SK-N-SH (cell line): ENCODE measurements at regions not wholly inside any gene's neighbourhood (a gene's known extent, or its start where the extent isn't known, plus 50 kb on each side); places are given as distances from the start of the nearest gene placed in this dataset.

Experiments
- CHD2 ChIP-seq: fragments of 150-350 bp; IDR thresholded peaks from 2 replicates; pipeline ENCODE4 v1.6.1; 2018; ENCODE audit warnings: low read length; ENCODE audit not compliant: partially characterized antibody
- EZH2phosphoT487 ChIP-seq: fragments of 200-600 bp; sonication (generic); IDR thresholded peaks from 2 replicates; pipeline ENCODE4 v1.6.1; 2017; ENCODE audit warnings: low read depth, mixed run types, mild to moderate bottlenecking, antibody characterized with exemption, moderate library complexity, borderline replicate concordance
- GABPA ChIP-seq: IDR thresholded peaks from 2 replicates; pipeline ENCODE4 v1.4.0; 2012; ENCODE audit warnings: low read depth, mild to moderate bottlenecking
- NFIC ChIP-seq: IDR thresholded peaks from 2 replicates; pipeline ENCODE4 v1.4.0; 2012; ENCODE audit warnings: borderline replicate concordance
- TF ChIP-seq, protein P1 (sequence below): IDR thresholded peaks from 2 replicates; pipeline ENCODE4 v1.6.1; 2012; ENCODE audit warnings: mild to moderate bottlenecking, low read depth, low read length, moderate library complexity
- TF ChIP-seq, protein P2 (sequence below): fragments of 200-600 bp; sonication (generic); IDR thresholded peaks from 2 replicates; pipeline ENCODE4 v1.6.1; 2017; ENCODE audit warnings: antibody characterized with exemption, mild to moderate bottlenecking, moderate library complexity

DNA sequence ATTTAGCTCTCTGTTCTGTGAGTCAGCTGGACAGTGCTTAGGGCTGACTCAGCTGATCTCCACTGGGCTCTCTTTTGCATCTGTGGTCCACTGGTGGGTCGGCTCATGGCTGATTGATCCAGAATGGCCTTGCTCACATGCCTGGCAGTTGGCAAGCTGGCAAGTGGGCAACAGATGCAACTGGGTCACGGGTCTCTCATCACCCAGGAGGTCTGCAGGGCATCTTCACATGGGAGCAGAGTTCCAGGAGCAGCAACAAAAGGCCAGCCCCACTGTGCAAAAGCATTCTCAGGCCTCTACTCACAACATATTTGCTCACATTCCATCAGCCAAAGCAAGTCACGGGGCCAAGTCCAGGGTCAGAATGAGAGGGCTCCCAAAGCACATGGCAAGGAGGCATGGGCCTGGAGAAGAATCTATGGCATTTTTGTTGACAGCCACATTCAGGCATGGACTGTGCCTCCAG is 98.8 kb downstream of the OAT start:
- no peak for TF ChIP-seq NFIC
- TF ChIP-seq EZH2phosphoT487: no peak
- TF ChIP-seq, protein P1, sequence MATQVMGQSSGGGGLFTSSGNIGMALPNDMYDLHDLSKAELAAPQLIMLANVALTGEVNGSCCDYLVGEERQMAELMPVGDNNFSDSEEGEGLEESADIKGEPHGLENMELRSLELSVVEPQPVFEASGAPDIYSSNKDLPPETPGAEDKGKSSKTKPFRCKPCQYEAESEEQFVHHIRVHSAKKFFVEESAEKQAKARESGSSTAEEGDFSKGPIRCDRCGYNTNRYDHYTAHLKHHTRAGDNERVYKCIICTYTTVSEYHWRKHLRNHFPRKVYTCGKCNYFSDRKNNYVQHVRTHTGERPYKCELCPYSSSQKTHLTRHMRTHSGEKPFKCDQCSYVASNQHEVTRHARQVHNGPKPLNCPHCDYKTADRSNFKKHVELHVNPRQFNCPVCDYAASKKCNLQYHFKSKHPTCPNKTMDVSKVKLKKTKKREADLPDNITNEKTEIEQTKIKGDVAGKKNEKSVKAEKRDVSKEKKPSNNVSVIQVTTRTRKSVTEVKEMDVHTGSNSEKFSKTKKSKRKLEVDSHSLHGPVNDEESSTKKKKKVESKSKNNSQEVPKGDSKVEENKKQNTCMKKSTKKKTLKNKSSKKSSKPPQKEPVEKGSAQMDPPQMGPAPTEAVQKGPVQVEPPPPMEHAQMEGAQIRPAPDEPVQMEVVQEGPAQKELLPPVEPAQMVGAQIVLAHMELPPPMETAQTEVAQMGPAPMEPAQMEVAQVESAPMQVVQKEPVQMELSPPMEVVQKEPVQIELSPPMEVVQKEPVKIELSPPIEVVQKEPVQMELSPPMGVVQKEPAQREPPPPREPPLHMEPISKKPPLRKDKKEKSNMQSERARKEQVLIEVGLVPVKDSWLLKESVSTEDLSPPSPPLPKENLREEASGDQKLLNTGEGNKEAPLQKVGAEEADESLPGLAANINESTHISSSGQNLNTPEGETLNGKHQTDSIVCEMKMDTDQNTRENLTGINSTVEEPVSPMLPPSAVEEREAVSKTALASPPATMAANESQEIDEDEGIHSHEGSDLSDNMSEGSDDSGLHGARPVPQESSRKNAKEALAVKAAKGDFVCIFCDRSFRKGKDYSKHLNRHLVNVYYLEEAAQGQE: no peak
- TF ChIP-seq, protein P2, sequence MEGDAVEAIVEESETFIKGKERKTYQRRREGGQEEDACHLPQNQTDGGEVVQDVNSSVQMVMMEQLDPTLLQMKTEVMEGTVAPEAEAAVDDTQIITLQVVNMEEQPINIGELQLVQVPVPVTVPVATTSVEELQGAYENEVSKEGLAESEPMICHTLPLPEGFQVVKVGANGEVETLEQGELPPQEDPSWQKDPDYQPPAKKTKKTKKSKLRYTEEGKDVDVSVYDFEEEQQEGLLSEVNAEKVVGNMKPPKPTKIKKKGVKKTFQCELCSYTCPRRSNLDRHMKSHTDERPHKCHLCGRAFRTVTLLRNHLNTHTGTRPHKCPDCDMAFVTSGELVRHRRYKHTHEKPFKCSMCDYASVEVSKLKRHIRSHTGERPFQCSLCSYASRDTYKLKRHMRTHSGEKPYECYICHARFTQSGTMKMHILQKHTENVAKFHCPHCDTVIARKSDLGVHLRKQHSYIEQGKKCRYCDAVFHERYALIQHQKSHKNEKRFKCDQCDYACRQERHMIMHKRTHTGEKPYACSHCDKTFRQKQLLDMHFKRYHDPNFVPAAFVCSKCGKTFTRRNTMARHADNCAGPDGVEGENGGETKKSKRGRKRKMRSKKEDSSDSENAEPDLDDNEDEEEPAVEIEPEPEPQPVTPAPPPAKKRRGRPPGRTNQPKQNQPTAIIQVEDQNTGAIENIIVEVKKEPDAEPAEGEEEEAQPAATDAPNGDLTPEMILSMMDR: no peak
- TF ChIP-seq GABPA: no peak
- no peak for TF ChIP-seq CHD2
